Dermis microvascular lymphatic vessel endothelial cell (primary cell): ENCODE measurements at regions not wholly inside any gene's neighbourhood (a gene's known extent, or its start where the extent isn't known, plus 50 kb on each side); places are given as distances from the start of the nearest gene placed in this dataset.
"Not testable (repeated sequence)": the region's sequence is repeated elsewhere in the genome, so short reads cannot be mapped to it uniquely, and the experiment has no call there.

Experiments used
- DNase-seq, 2 donors: peaks; one replicate each; pipeline versions ENCODE4 v3.0.0 to v3.0.0-alpha.2; 2010; ENCODE audit warnings: low read depth in 2 of 2

- not testable (repeated sequence) for DNase-seq
Measured at GRCh38 chrX:79026742-79027141, 81.6 kb downstream of the P2RY10 start.

GRCh38 chrX:79035421-79035820 lies 90.2 kb downstream of the P2RY10 start:
- DNase-seq = no peak

- DNase-seq = no peak
Measured at GRCh38 chrX:79036157-79036880, 91.1 kb downstream of the P2RY10 start.

GRCh38 chrX:79065696-79066095 lies 78.8 kb upstream of the GPR174 start:
- DNase-seq = no peak

GRCh38 chrX:79078114-79078513 lies 66.4 kb upstream of the GPR174 start:
- DNase-seq = no peak

- DNase-seq = no peak
Measured at GRCh38 chrX:79079477-79079876, 65.0 kb upstream of the GPR174 start.

GRCh38 chrX:79080141-79080540 lies 64.3 kb upstream of the GPR174 start:
- no peak for DNase-seq

- DNase-seq = peak; percentile 43
Measured at GRCh38 chrX:79081895-79082512, 62.5 kb upstream of the GPR174 start.

GRCh38 chrX:79082899-79083298 lies 61.6 kb upstream of the GPR174 start:
- no peak for DNase-seq

- DNase-seq = no peak
Measured at GRCh38 chrX:79084923-79085322, 59.6 kb upstream of the GPR174 start.

- DNase-seq = no peak
Measured at GRCh38 chrX:79089896-79090584, 54.4 kb upstream of the GPR174 start.

GRCh38 chrX:79094075-79094832 lies 50.2 kb upstream of the GPR174 start:
- DNase-seq = no peak
